DMS53 (cell line): ENCODE measurements at regions not wholly inside any gene's neighbourhood (a gene's known extent, or its start where the extent isn't known, plus 50 kb on each side); places are given as distances from the start of the nearest gene placed in this dataset.

Experiments used
- DNase-seq: peaks from one replicate; lab custom pipeline; 2025; lab: John Stamatoyannopoulos, UW

DNA sequence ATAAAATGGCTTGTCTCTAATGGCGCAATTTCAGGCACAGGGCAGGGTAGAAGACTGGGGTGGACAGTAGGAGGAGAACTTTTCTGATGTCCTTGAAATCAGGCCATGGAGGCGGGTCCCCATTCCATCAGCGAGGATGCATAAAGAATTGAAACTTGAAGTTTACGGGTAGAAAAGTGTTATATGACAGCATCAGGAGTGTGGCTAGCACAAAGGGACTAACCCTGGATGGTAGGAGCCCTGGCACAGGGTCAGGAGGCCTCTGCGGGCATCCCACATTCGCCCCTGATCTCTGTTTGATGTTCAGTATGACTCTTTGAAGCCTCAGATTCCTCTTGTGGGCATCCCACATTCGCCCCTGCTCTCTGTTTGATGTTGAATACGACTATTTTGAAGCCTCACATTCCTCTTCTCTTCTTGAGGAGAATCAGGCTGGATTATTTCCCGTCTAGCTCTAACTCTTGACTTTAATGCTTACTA is 94.8 kb upstream of the ADRA1B start:
- no peak for DNase-seq

DNA sequence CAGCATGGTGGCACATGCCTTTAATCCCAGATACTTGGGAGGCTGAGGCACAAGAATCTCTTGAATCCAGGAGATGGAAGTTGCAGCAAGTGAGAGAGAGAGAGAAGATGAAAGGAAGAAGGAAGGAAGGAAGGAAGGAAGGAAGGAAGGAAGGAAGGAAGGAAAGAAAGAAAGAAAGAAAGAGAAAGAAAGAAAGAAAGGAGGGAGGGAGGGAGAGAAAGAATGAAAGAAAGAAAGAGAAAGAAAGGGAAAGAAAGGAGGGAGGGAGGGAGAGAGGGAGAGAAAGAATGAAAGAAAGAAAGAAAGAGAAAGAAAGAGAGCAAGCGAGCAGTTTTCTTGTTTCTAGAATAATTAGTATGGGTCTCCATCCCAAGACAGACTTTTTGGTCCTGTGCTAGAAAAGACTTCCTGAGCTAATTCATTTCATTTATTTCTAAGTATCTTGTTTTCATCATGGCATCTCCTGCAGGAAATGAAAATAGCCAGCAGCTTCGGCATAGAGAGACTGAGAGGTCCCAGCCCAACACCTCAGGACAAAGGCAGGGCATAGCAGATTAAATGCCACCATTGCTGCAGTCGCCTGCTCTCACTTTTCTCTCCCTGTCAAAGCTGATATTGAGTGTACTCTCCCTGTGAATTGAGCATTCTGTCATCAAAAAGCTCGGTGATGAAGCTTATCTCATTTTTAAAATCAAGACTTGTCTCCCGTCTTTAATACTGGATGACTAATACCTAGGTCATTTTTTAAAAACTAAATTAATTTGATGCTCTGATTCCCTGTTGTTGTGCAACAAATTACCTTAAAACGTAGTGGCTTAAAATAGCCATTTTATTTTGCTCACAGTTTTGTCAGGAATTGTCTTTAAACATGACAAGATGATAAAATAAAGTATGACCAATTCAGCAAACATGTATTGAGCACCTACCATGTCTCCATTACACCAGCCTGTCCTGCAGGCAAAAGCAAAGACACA is 91.8 kb upstream of the ADRA1B start:
- no peak for DNase-seq

DNA sequence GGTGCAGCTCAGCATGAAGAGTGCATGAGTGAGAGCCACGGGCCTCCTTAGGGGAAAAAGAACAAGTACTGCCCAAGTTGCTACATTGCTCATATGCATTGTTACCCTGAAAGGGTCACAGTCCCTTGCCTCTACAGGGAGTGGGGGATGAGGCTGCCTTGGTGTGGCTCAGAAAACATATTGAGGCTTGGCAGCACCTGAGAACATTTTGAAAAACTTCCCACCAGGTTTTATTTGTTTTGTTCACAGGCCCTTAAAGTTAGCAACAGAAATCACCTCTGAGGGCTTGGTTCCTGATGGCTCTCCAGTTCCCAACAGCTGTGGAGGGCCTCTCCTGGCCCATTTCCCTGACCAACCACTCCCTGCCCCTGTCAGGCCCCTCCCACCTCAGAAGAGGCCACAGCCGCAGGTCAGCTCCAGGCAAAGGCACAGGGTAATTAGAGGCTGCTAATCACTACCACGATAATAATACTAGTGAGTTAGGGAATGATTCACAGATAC is 90.7 kb upstream of the ADRA1B start:
- DNase-seq = peak; percentile 80

DNA sequence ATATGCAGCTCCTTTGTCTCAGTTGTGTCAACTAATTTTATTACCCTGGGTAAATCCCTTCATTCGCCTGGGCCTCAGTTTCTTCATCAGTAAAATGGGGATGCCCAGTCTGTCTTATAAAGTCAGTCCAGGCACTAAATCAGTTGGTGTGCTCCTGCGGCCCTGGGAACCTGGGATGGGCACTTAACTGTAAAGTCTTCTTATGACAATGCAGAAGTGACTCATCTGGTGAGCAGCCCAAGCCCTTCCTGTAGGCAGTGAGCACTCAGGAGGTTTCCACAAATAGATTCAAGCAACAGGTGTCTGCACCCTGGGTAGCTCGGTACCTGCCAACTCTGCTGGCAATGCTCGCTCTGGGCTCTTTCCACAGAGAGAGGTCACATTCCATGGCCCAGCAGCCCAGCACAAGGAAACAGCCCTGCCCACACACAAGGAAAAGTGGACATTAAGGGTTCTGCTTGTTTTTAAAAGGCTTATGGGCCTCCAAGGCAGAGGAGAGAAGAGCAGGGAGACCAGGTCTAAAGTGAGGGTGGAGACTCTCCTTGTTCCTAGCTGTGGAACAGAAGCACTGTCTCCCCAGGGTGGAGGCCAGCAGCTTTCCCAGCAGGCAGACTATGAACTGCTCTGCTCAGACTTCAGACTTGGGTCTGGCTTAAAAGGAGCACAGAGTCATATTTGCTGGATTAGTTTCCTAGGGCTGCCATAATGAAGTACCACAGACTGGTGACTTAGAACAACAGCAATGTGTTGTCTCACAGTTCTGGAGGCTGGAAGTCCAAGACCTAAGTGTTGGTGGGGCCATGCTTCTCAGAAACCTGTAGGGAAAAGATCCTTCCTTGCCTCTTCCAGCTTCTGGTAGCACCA is 89.7 kb upstream of the ADRA1B start:
- DNase-seq = peak; percentile 97

DNA sequence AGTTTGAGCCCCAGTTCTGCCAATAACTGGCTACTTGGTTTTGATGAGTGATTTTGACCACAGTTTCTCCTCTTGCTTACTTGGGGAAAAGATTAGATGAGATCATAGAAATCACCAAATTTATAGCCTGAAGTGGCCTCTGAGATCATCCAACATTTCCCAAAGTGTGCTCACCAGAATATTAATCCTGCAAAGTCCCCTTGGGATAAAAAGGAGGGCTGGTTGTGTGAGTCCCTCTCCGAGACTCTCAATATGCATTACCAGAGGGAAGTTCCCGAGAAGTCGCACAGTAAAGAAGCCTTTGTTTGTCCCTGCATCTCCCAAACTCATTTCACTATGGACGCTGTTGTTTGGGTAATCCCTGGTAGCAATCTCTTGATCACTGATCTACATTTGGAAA is 88.4 kb upstream of the ADRA1B start:
- DNase-seq = no peak

DNA sequence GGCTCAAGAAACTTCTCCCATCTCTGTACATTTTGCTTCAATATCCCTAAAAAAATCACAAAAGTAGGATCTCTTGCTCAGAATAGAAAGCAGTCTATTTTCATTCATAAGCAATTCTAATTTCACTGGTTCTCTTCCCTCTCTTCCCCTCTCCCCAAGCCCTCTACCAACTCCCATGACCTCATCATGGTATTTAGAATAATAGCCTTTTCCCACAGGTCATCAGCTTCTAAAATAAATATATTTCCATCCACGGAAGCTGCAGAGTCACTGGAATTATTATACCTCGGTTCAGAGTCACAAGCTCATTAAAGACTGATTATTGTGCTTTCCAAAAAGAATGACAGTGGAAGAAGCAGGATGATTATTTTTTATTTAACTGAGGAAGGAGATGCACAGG is 84.2 kb upstream of the ADRA1B start:
- DNase-seq = no peak

DNA sequence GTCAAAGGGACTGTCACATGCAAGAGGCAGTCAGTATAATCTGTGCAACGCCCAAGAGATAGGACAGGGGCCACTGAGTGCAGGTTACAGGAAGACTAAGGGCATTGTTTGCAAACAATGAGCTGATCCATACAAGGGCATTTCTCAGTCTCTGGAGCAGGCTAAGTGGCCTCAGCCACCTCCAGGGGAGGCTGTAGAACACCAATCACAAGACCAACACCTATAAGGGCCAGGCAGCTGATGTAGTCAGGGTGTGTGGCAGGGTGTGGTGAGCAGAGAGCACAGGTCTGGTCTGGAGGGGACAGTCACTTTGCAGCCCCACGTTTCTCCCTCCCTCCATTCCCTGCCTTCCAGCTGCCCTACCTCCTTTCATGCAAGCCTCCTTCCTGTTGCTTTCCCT is 83.2 kb upstream of the ADRA1B start:
- peak; percentile 44 for DNase-seq

DNA sequence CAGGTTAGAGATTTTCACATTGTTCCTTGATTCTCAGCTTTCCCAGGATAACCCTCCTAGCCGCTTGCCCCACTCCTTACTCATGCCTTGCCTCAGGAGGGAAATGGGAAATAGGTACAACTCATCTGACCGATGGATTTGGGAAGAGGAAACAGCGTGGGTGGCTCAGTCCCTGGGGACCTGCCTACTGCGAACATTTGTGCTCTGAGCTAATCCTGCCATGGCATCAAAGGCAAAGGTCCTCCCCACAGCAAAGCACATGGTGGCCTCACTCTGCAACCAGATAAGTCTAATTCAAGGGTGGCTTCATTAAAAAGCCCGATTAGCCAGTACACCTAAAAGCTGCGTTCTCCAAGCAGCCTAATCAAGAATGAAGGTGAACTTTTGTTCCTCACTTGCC is 82.4 kb upstream of the ADRA1B start:
- no peak for DNase-seq

DNA sequence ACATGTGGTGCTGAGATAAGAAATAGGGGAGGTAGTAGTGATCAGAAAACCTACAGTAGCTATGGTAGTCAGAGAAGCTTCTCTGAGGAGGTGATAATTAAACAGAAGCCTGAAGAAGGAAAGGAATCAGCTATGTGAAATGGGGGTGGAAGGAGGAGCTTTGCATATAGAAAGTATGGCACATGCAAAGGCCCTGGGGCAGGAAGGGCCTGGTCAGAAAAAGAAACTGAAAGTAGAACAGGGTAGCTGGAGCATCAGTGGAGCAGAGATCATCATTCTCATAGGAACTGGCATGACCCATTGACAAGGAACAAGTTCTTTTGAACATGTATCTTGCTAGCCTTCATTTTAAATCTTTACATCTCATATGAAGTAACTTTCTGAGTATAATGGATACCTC is 80.7 kb upstream of the ADRA1B start:
- DNase-seq = no peak

DNA sequence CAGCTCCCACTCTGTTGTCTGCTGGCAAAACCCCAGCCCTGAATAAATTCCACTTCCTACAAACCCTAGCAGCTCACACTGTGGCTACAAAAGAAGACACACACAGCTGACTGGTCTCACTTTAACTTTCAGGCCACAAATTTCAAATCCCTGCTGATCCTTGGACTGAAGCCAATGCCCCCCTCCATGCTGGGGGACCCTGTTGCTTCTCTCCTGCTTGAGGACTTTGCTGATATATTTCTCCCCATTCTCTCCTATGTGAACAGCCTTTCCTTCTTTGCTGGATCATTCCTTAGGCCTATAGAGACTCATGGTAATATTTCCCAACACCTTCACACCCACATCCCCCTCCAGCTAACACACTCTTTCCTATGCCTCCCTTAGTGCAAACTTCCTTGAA is 79.6 kb upstream of the ADRA1B start:
- no peak for DNase-seq

DNA sequence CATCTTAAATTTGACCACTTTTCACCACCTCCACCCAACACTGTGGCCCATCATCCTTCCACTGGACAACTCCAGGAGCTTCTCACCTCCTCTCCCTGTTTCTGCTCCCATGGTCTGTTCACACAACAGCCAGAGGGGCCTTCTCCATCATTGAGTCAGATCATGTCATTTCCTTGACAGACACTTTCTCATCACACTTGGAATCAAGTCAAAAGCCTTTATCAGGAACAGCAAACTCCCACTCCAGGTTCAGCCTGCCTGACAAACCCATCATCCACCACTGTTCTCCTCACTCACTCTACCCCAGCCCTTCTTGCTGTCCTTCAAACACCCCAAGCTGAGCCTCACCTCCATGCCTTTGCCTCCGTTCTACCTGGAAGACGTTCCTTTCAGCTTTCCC is 78.4 kb upstream of the ADRA1B start:
- no peak for DNase-seq

DNA sequence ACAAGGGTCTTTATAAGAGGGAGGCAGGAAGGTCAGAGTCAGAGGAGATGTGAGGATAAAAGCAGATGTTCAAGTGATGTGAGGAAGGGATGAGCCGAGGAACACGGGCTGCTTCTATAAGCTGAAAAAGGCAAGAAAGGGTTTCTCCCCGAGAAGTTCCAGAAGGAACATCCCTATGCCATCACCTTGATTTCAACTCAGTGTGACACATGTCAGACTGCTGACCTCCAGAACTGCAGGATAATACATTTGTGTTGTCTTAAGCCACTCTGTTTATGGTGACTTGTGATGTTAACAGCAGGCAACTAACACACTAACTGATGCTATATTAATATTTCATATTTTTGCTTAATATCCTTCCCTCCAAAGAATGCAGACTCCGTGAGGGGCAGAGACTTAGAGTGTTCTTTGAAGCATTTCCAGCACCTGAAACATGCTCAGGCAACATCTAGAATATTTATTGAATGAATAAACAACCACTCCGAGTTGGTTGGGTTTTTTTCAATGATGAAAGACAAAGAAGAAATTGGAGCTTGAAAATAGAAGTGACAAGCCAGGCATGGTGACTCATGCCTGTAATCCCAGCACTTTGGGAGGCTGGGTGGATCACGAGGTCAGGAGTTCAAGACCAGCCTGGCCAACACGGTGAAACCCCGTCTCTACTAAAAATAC is 77.6 kb upstream of the ADRA1B start:
- no peak for DNase-seq

DNA sequence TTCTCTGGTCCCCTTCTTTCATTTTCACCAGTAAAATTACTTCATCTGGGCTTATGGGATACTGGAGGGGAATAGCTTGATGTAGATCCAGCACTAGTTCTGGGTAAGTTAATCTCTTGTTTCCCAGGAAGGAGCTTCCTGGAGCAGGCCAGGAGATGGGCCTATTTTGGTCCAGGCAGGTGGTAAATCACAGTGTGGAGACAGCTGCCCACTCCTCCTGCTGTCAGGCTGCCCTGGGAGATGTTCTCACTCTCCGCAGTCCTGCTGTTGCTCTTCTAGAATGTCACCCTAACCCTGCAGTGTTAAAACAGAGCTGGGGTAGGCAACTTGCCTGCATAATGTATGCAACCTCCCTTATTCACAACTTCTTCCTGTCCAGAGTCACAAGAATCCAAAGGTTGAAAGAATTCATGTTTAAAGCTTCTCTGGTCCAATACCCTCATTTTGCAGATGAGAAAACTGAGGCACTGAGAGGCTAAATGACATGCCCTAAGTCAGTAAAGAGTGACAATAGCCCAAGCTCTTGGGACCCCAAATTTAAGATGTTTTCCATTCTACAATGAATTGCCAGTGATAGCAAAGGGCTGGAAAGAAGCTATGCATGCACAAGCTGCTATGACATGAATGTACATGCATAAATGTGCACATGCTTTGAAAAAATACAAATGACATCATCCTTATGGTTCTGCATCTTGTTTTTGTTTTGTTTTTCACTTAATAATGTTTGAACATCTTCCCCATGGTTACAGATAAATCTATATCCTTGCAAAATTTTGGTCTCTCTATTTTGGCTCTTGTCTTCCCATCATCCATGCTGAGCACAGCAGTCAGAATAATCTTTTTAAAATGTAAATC is 71.8 kb upstream of the ADRA1B start:
- no peak for DNase-seq

DNA sequence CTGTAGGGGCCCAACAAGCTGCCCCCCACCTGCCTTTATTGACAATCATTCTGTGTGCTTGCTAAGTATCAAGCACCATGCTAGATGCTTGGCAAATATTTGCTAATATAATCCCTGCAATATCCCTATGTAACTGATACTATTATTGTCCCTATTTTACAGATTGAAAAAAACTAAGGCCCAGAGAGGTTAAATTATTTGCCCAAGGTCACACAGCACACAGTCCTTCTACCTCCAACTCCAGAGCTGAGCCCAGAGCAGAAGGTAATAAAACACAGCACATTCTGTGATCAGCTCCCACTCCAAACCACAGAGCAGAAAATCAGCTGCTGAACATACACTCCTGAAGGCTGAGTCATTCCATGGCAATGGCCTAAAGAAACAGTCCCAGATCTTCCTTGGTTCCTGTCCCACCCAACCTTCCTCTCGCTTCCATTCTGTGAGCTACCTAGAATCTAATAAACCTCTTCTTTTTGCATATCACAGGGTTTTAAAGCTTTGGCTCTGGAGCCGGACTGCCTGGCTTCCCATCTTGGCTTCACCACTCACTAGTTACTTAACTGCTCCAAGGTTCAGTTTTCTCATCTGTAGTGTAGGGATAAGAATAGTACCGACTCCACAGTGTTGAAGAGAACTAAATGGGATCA is 66.7 kb upstream of the ADRA1B start:
- peak; percentile 89 for DNase-seq

DNA sequence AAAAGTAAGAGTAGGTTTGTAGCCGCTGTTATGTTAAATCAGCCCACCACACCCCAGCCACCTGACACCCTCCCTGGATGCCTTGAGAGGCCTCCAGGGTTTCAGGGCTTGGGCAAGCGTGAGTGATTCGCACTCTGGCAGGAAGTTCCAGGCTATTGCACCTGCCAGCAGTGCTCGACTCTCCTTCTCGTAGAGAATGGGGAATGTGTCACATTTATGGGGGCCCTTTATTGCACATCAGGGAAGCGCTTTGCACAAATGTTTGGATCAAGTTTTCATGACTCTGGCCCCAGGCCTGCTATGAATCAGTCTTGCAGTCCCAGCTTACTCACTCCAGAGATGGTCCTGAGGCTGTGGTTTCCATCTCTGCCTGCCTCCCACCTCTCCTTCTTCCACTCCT is 66.1 kb upstream of the ADRA1B start:
- peak; percentile 51 for DNase-seq

DNA sequence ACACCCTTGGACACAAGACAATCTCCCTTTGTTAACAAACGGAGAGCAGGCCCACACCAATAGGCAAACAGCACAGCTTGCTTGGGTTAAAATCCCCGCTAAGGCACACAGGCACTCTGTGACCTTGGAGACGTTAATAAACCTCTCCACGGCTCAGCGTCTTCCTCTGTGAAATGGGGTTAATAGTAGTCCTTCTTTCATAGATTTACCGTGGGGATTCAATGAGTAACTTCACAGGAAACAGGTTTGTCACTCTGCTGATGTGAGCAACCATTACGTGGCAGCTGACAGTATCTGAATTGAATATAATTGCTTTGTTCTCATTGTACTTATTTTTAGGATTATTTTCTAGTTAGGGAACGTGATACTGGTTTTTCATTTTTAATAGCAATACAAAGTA is 65.2 kb upstream of the ADRA1B start:
- DNase-seq = no peak

DNA sequence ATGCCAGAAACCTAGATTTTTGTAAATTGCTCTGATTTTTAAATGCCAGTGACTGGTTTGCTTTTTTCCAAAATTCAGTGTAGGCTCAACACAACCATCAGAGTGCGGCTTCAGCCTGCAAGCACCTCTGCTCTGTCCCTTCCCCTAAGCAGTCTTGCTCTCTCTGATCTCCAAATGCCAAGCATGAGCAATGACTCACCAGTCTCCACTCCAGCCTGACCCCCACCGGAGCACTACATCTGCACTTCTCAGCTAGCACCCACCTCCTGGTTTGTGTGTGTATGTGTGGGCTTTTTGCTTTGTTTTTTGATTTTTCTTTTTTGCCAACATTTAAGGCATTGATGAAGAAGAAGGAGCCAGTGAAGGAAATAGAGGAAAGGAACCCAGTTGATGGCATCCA is 61.4 kb upstream of the ADRA1B start:
- DNase-seq = peak; percentile 14

DNA sequence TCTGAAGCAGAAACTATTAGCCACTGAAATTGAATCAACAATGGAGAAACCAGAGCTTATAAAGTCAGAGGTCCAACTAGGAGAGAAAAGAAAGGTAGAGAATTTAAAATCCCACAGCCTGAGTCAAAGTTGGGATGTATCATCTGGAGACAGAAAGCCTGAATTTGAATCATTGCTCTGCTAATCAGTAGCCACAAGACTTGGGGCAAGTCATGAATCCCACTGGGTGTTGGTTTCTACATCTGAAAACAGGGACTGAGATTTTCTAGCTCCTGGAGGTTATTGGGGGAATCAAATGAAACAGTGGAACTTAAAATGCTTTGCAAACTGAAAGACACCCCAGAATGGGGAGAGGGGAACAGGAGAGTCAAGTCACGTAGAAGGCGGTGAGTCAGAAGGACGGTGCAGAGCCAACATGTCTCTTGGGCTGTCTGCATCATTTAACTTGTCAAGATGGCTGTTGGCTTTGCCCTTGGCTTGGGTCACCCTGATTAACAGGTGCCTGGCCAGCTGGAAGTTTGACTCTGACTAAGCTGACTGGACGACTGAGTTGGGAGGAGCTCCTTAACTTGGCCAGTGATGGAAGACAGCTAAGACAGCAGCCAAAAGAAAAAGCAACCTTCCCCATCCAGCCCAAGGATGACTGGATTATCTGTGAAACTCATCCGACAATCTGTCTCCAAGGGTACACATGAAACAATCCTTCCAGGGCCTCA is 60.6 kb upstream of the ADRA1B start:
- no peak for DNase-seq

DNA sequence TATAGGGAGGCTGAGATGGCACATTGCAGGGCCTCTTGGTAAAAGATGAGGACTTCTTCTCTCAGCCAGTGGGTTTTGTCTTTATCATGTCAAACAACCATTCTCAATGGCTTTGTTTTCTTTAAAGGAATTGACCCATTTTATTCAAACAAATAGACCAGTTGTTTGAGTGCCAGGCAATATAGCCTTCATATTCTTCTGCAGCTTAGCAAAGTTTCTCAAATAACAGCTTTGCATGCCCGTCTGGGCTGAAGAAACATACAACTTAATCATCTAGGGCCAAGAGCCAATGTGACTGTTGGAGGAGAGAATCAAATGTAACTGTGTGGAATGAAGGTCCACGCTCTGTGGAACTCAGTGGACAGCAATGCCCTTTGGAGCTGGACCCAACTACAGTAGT is 57.4 kb upstream of the ADRA1B start:
- DNase-seq = no peak

DNA sequence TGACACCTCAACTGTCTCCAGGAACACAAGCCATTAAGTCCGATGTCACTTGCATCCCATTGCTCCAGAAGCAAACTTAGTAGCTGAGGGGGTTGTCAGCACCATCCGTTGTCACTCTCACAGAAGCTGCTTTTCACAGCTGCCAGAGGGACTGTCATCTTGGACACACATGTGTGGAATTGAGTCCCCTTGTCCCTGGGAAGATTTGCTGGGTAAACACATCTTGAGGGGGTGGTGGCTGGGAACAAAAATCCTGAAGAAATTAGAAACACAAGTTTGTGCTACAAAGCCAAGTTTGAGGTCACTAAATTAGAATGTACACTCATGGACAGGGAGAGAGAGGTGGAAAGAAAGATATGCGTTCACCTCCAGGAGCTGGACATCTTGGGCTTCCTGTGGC is 55.2 kb upstream of the ADRA1B start:
- no peak for DNase-seq
